ENCODE measurements at regions not wholly inside any gene's neighbourhood (a gene's known extent, or its start where the extent isn't known, plus 50 kb on each side); places are given as distances from the start of the nearest gene placed in this dataset.

DNA sequence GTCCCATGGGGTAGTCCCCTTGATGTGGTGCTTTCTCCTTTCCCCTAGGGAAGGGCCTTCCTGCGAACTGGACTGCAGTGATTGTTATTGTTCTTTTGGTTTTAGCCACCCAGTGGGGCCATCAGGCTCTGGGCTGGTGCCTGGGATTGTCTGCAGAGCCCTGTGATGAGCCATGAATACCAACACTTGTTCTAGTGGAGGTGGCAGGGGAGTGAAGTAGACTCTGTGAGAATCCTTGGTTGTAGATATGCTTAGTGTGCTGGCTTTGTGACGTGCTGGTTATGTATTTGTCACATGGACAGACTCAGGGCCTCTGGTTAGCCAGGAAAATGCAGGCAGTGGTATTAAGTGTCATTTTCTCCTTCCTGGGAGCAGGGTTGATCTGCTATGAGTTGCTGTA lies 51.8 kb upstream of the NDUFB4 start:
- Histone ChIP-seq H3K4me1 (ENCODE audit: control insufficient read depth, insufficient read depth, low read length) (no peaks in the 10 kb centered on the region), H3K4me3 (ENCODE audit: low read depth, low read length) (no peak overlapping the region), H3K27me3 (ENCODE audit: control insufficient read depth, insufficient read depth, low read length) (no peaks in the 10 kb centered on the region), H3K9ac (ENCODE audit: low read depth, low read length) (no peak overlapping the region), H3K9me3 (ENCODE audit: control insufficient read depth, insufficient read depth, low read length) (0 out of 2 replicates have a peak, but pooled peaks cover 6% of the 10 kb centered on the region), H3K36me3 (ENCODE audit: control insufficient read depth, insufficient read depth, low read length) (no peaks in the 10 kb centered on the region), H3K27ac (ENCODE audit: low read depth, low read length) (no peak overlapping the region)

DNA sequence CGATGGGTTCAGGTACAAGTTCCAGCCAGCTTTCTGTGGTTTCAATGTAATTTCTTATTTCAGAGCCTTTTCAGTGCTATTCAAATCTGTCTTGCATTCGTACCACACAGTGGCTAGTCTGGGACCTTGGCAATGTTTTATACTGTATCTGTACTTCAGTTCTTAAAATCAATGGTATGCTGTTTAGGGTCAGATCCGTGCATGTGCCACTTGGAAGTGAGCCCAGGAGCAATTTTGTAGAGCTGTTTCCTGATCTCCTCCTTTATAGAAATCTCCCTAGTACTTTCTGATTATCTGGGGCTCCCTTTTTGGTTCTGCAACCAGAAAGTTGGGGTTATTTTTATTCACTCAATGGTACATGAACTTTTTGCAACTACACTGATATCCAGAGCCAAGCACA lies 59.5 kb upstream of the NDUFB4 start:
- H3K4me3 ChIP-seq (ENCODE audit: low read depth, low read length) = no peak overlapping the region
- no peaks in the 10 kb centered on the region for H3K27me3 ChIP-seq (ENCODE audit: control insufficient read depth, insufficient read depth, low read length)
- no peak overlapping the region for H3K27ac ChIP-seq (ENCODE audit: low read depth, low read length)
- no peaks in the 10 kb centered on the region for H3K4me1 ChIP-seq (ENCODE audit: control insufficient read depth, insufficient read depth, low read length)
- H3K9me3 ChIP-seq (ENCODE audit: control insufficient read depth, insufficient read depth, low read length) = 0 out of 2 replicates have a peak, but pooled peaks cover 6% of the 10 kb centered on the region
- H3K9ac ChIP-seq (ENCODE audit: low read depth, low read length) = no peak overlapping the region
- no peaks in the 10 kb centered on the region for H3K36me3 ChIP-seq (ENCODE audit: control insufficient read depth, insufficient read depth, low read length)

DNA sequence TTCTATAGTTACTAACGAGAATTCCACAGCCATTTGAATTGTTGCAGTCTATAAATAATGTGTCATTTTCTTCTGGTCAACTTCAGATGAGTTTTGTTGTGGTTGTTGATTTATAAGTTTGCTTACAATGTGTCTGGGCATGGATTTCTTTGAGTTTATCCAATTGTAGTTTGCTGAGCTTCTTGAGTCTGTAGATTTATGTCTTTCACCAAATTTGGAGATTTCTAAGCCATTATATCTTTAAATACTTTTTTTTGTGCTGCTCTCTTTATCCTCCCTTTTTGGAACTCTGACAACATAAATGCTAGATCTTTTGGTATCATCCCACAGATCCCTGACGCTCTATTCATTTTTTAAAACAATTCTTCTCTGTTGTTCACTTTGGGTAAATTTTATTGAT lies 63.2 kb upstream of the NDUFB4 start:
- Histone ChIP-seq H3K27me3 (ENCODE audit: control insufficient read depth, insufficient read depth, low read length) (no peaks in the 10 kb centered on the region), H3K4me3 (ENCODE audit: low read depth, low read length) (no peak overlapping the region), H3K9me3 (ENCODE audit: control insufficient read depth, insufficient read depth, low read length) (no peaks in the 10 kb centered on the region)

DNA sequence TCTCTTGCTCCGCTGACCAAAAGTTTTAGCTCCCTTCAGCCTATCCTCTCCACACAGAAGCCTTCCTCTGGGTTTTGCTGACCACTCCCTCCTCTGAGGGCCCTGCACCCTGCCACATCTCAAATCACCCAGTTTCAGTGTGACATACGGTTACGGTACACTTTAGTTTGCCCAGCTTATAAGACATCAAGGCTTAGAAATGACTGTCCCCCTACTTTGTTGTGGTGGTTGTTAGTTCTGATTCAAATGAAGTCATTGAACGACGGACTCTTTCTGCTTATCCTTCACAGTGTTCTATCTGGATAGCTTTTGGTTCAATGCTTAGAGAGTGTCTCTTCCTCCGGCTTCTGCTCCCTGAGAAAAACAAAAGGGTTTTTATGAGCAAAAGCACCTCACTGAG lies 68.0 kb upstream of the NDUFB4 start:
- H3K9me3 ChIP-seq (ENCODE audit: control insufficient read depth, insufficient read depth, low read length) = no peaks in the 10 kb centered on the region
- H3K27ac ChIP-seq (ENCODE audit: low read depth, low read length) = no peak overlapping the region
- H3K9ac ChIP-seq (ENCODE audit: low read depth, low read length) = no peak overlapping the region
- no peaks in the 10 kb centered on the region; the same call in 1 of the 2 replicates for H3K4me1 ChIP-seq (ENCODE audit: control insufficient read depth, insufficient read depth, low read length)
- no peaks in the 10 kb centered on the region for H3K36me3 ChIP-seq (ENCODE audit: control insufficient read depth, insufficient read depth, low read length)
- no peak overlapping the region for H3K4me3 ChIP-seq (ENCODE audit: low read depth, low read length)
- no peaks in the 10 kb centered on the region for H3K27me3 ChIP-seq (ENCODE audit: control insufficient read depth, insufficient read depth, low read length)

More for the DNA sequence above, 63.2 kb upstream of the NDUFB4 start:
- Histone ChIP-seq H3K4me1 (ENCODE audit: control insufficient read depth, insufficient read depth, low read length) (no peaks in the 10 kb centered on the region), H3K9ac (ENCODE audit: low read depth, low read length) (no peak overlapping the region), H3K36me3 (ENCODE audit: control insufficient read depth, insufficient read depth, low read length) (no peaks in the 10 kb centered on the region), H3K27ac (ENCODE audit: low read depth, low read length) (no peak overlapping the region)

DNA sequence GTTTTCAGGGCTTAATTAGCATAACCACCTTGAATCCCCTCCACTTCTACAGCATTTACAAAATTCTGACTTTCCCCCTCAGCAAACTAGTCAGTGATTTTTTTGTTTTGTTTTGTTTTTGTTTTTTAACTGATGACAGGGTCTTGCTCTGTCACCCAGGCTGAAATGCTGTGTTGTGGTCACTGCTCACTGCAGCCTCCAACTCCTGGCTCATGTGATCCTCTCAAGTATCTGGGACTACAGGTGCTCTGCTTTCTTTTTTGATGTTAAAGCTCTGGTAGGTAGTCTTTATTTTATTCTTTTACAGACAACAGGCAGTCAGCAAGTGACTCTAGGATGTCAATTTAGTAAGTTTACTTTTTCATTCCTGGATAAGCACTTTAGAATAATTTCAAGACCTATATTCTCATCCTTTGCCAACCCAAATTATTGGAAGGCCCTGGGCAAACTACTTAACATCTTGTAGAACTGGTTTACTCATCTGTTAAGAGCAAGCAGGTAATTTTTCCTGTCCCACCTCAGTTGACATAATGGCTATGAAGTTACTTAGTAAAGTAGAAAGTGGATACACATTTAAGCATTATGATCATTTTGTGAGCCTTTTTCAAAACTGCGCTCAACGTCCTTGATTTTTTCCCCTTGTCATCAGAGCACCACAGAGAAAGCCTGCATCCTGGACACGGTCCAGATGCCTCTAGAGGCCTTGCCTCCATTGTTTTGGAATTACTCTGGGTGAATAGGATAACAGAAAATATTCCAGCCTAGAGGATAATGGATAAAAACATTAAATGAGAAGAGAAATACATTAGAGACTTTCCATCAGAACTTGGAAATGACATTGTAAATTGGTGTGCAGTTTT lies 69.9 kb upstream of the NDUFB4 start:
- H3K27me3 ChIP-seq (ENCODE audit: control insufficient read depth, insufficient read depth, low read length) = no peaks in the 10 kb centered on the region
- no peak overlapping the region; the same call in 1 of the 2 replicates for H3K9ac ChIP-seq (ENCODE audit: low read depth, low read length)
- no peak overlapping the region for H3K27ac ChIP-seq (ENCODE audit: low read depth, low read length)
- no peaks in the 10 kb centered on the region; the same call in 1 of the 2 replicates for H3K4me1 ChIP-seq (ENCODE audit: control insufficient read depth, insufficient read depth, low read length)
- H3K9me3 ChIP-seq (ENCODE audit: control insufficient read depth, insufficient read depth, low read length) = no peaks in the 10 kb centered on the region
- no peaks in the 10 kb centered on the region for H3K36me3 ChIP-seq (ENCODE audit: control insufficient read depth, insufficient read depth, low read length)
- H3K4me3 ChIP-seq (ENCODE audit: low read depth, low read length) = no peak overlapping the region

DNA sequence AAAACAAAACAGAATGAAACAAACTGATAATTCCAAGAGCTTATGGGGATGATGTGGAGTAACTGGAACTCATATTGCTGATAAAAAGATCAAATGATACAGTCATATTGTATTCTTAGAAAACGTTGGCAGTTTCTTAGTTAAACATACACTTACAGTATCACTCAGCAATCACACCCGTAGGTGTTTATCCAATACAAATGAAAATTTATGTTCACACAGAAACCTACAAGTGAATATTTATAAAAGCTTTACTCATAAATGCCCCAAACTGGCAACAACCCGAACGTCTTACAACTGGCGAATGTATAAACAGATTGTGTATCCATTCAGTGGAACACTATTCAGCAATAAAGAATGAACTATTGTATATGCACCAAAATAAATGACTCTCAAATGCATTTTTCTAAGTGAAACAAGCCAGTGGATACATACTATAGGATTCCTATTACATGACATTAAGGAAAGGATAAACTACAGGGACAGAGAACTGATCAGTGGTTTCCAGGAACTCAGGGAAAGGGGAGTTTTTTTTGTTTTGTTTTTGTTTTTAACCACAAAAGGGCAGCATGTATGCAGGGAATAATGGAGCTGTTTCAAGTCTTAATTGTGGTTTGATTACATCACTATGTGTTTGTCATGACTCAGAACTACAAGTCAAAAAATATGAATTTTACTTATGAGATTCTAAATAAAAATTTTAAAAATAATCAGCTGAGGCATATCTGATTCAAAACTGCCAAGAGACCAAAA lies 71.8 kb upstream of the NDUFB4 start:
- Histone ChIP-seq H3K4me3 (ENCODE audit: low read depth, low read length) (no peak overlapping the region), H3K9me3 (ENCODE audit: control insufficient read depth, insufficient read depth, low read length) (no peaks in the 10 kb centered on the region), H3K27me3 (ENCODE audit: control insufficient read depth, insufficient read depth, low read length) (no peaks in the 10 kb centered on the region), H3K27ac (ENCODE audit: low read depth, low read length) (no peak overlapping the region), H3K36me3 (ENCODE audit: control insufficient read depth, insufficient read depth, low read length) (no peaks in the 10 kb centered on the region), H3K9ac (ENCODE audit: low read depth, low read length) (no peak overlapping the region), H3K4me1 (ENCODE audit: control insufficient read depth, insufficient read depth, low read length) (no peaks in the 10 kb centered on the region; the same call in 1 of the 2 replicates)

DNA sequence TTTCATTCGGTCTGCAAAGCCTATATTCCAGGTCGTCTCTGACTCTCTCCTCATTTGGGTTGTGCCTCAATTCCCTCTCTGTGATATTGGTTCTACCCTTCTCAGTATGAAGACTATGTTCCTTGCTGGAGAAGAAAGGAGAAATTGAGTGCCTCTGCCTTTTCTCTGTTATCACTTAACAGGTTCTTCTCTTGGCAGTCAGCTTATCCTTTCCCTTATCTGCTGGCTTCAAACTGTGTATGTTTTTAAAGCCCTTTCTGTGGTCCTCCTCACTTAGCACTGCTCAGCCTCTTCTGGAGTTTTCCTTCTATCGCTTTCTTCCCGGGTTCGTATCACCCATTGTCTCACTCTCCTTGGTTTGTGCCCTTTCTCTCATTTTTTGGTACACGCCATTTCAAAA lies 65.3 kb upstream of the FSTL1 start:
- Histone ChIP-seq H3K4me1 (ENCODE audit: control insufficient read depth, insufficient read depth, low read length) (no peaks in the 10 kb centered on the region), H3K27ac (ENCODE audit: low read depth, low read length) (no peak overlapping the region), H3K4me3 (ENCODE audit: low read depth, low read length) (no peak overlapping the region), H3K27me3 (ENCODE audit: control insufficient read depth, insufficient read depth, low read length) (no peaks in the 10 kb centered on the region), H3K36me3 (ENCODE audit: control insufficient read depth, insufficient read depth, low read length) (no peaks in the 10 kb centered on the region), H3K9me3 (ENCODE audit: control insufficient read depth, insufficient read depth, low read length) (no peaks in the 10 kb centered on the region), H3K9ac (ENCODE audit: low read depth, low read length) (no peak overlapping the region)

DNA sequence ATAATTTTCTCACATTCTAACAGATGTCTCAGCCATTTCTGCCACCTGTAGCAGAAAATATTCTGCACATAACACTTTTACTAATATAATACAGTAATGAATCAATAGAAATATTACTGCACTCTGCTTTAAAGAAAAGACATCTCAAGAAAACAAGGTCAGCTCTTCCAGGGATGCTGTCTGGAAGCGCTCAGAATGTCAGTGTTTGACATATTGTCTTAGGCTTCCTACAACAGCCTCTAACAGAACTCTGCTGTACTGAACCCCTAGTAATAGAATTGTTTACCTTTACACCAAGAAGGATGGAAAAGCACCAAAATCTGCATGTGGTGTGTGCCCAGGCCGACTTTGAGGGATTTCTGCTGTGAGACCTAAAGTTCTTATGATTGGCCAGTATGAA lies 61.9 kb upstream of the FSTL1 start:
- Histone ChIP-seq H3K27me3 (ENCODE audit: control insufficient read depth, insufficient read depth, low read length) (no peaks in the 10 kb centered on the region), H3K9me3 (ENCODE audit: control insufficient read depth, insufficient read depth, low read length) (peaks cover 31% of the 10 kb centered on the region), H3K27ac (ENCODE audit: low read depth, low read length) (no peak overlapping the region), H3K4me3 (ENCODE audit: low read depth, low read length) (no peak overlapping the region), H3K4me1 (ENCODE audit: control insufficient read depth, insufficient read depth, low read length) (no peaks in the 10 kb centered on the region), H3K9ac (ENCODE audit: low read depth, low read length) (no peak overlapping the region), H3K36me3 (ENCODE audit: control insufficient read depth, insufficient read depth, low read length) (no peaks in the 10 kb centered on the region)

DNA sequence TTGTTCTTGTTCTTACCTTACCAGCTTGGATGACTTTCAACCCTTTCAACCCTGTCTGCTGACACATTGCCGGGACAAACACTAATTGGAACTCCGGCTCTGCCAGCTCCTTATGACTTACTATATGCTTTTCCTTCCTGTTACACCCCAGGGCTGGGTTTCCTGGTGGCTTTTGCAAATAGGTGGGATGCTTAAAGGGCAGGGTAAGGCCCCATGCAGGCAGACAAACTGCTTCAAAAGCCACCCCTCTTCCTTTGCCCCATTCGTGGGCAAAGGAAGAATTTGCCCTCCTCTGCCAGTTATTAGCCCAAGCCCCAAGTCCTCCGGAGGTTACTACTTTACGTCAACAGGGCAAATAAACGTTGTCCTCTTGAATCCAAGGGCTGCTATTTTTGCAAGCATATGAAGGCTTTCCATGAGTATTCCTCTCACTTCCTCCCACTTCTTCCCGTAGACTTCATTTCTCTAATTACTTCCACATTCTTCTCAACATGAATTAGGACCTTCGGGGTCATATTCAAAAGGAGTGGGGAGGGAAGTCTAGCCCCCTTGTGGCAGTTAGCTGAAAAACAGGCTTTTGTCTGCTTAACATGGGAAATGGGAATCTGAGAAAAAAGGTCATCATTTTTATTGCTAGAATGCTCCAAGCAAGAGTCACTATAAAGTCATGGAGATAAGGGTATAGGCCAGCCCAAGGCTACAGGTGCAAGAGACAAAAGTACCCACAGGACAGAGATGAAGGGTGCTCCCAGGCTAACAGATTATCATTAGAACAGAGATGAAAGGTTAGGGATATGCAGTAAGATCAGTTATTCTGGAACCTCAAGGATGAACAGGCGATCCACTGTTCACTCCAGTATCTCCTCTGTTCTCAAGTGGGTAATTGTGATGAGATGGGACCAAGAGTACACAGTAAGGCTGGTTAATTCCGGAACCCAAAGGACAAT lies 56.3 kb upstream of the FSTL1 start:
- Histone ChIP-seq H3K9me3 (ENCODE audit: control insufficient read depth, insufficient read depth, low read length) (peaks cover 31% of the 10 kb centered on the region), H3K4me3 (ENCODE audit: low read depth, low read length) (no peak overlapping the region), H3K27me3 (ENCODE audit: control insufficient read depth, insufficient read depth, low read length) (no peaks in the 10 kb centered on the region), H3K9ac (ENCODE audit: low read depth, low read length) (no peak overlapping the region), H3K27ac (ENCODE audit: low read depth, low read length) (no peak overlapping the region), H3K4me1 (ENCODE audit: control insufficient read depth, insufficient read depth, low read length) (peaks cover 28% of the 10 kb centered on the region), H3K36me3 (ENCODE audit: control insufficient read depth, insufficient read depth, low read length) (no peaks in the 10 kb centered on the region)

DNA sequence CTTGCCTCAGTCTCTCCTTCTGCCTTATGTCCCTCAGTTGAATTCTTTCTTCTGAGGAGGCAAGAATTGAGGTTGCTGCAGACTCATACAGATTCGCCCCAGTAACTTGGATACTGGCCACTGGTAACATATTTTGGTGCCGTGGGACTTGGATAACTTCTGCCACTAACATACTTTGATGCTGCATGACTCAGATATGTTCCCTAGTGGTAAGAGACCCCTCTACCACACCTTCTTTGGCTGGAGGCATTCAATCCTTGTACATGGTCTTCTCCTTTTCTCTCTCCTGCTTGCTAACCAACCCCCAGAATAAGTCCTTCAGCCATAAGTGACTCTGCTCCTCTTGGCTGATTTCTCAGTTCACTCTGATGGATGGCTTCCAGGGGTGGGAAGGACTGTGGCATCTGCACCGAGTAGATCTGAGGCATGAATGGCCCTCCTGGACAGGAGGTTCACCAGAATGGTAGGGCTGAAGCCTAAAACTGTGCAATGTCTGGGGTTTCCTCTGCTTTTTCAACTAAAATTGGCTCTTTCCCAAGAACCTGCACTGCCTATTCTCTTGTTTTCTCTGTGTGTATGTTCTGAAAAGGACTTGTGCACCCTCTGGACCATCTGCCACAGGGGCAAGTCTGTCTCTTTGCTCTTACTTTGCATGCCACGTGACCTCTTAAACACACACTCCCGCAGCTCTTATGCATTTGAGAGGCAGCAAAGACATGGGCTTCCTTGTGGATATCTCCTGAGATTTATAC lies 55.5 kb upstream of the FSTL1 start:
- peaks cover 28% of the 10 kb centered on the region for H3K4me1 ChIP-seq (ENCODE audit: control insufficient read depth, insufficient read depth, low read length)
- no peaks in the 10 kb centered on the region for H3K36me3 ChIP-seq (ENCODE audit: control insufficient read depth, insufficient read depth, low read length)
- no peak overlapping the region for H3K27ac ChIP-seq (ENCODE audit: low read depth, low read length)
- no peaks in the 10 kb centered on the region for H3K27me3 ChIP-seq (ENCODE audit: control insufficient read depth, insufficient read depth, low read length)
- peaks cover 31% of the 10 kb centered on the region for H3K9me3 ChIP-seq (ENCODE audit: control insufficient read depth, insufficient read depth, low read length)
- no peak overlapping the region for H3K9ac ChIP-seq (ENCODE audit: low read depth, low read length)
- H3K4me3 ChIP-seq (ENCODE audit: low read depth, low read length) = no peak overlapping the region

All from HUES48 (cell line).